ENCODE measurements at regions not wholly inside any gene's neighbourhood (a gene's known extent, or its start where the extent isn't known, plus 50 kb on each side); places are given as distances from the start of the nearest gene placed in this dataset.

- DNase-seq: no peak
- Histone ChIP-seq H3K36me3 (ENCODE audit: control insufficient read depth, insufficient read depth, low read length) (no peaks in the 10 kb centered on the region), H3K4me3 (ENCODE audit: low read length) (no peak overlapping the region), H3K27me3 (ENCODE audit: control insufficient read depth, insufficient read depth, low read length) (no peaks in the 10 kb centered on the region), H3K9me3 (replicated peaks; ENCODE audit: control insufficient read depth, low read depth, low read length) (no peaks in the 10 kb centered on the region), H3K4me1 (ENCODE audit: control insufficient read depth, insufficient read depth, low read length) (no peaks in the 10 kb centered on the region), H3K27ac (ENCODE audit: low read length) (no peak overlapping the region)
- 100% methylated on average over 1 of the region's 3 CpGs for WGBS (ENCODE audit: insufficient coverage)
Observed at GRCh38 chr3:31251083-31251482, 281.6 kb upstream of the STT3B start.

- Histone ChIP-seq H3K27me3 (ENCODE audit: control insufficient read depth, insufficient read depth, low read length) (no peaks in the 10 kb centered on the region), H3K9me3 (replicated peaks; ENCODE audit: control insufficient read depth, low read depth, low read length) (no peaks in the 10 kb centered on the region), H3K4me3 (ENCODE audit: low read length) (no peak overlapping the region), H3K27ac (ENCODE audit: low read length) (no peak overlapping the region), H3K36me3 (ENCODE audit: control insufficient read depth, insufficient read depth, low read length) (no peaks in the 10 kb centered on the region), H3K4me1 (ENCODE audit: control insufficient read depth, insufficient read depth, low read length) (no peaks in the 10 kb centered on the region)
- 87% methylated on average over 2 of the region's 6 CpGs for WGBS (ENCODE audit: insufficient coverage)
- no peak for DNase-seq
Observed at GRCh38 chr3:31252216-31253185, 280.2 kb upstream of the STT3B start.

- Histone ChIP-seq H3K4me3 (ENCODE audit: low read length) (no peak overlapping the region), H3K27ac (ENCODE audit: low read length) (no peak overlapping the region), H3K27me3 (ENCODE audit: control insufficient read depth, insufficient read depth, low read length) (no peaks in the 10 kb centered on the region), H3K9me3 (replicated peaks; ENCODE audit: control insufficient read depth, low read depth, low read length) (no peaks in the 10 kb centered on the region), H3K4me1 (ENCODE audit: control insufficient read depth, insufficient read depth, low read length) (no peaks in the 10 kb centered on the region), H3K36me3 (ENCODE audit: control insufficient read depth, insufficient read depth, low read length) (no peaks in the 10 kb centered on the region)
- WGBS (ENCODE audit: insufficient coverage): no CpG with 5 or more reads among the region's 4 CpGs
- no peak for DNase-seq
Observed at GRCh38 chr3:31253782-31254181, 278.9 kb upstream of the STT3B start.

- H3K36me3 ChIP-seq (ENCODE audit: control insufficient read depth, insufficient read depth, low read length): no peaks in the 10 kb centered on the region
- DNase-seq: no peak
- H3K27ac ChIP-seq (ENCODE audit: low read length): no peak overlapping the region
- H3K9me3 ChIP-seq (replicated peaks; ENCODE audit: control insufficient read depth, low read depth, low read length): peaks cover 2% of the 10 kb centered on the region
- no peaks in the 10 kb centered on the region for H3K4me1 ChIP-seq (ENCODE audit: control insufficient read depth, insufficient read depth, low read length)
- WGBS (ENCODE audit: insufficient coverage): no CpG with 5 or more reads among the region's 3 CpGs
- no peaks in the 10 kb centered on the region for H3K27me3 ChIP-seq (ENCODE audit: control insufficient read depth, insufficient read depth, low read length)
- no peak overlapping the region for H3K4me3 ChIP-seq (ENCODE audit: low read length)
Observed at GRCh38 chr3:31254483-31254882, 278.2 kb upstream of the STT3B start.

GRCh38 chr3:31255007-31255581, 277.6 kb upstream of the STT3B start:
- Histone ChIP-seq H3K4me1 (ENCODE audit: control insufficient read depth, insufficient read depth, low read length) (no peaks in the 10 kb centered on the region), H3K36me3 (ENCODE audit: control insufficient read depth, insufficient read depth, low read length) (no peaks in the 10 kb centered on the region), H3K27me3 (ENCODE audit: control insufficient read depth, insufficient read depth, low read length) (no peaks in the 10 kb centered on the region), H3K4me3 (ENCODE audit: low read length) (no peak overlapping the region), H3K9me3 (replicated peaks; ENCODE audit: control insufficient read depth, low read depth, low read length) (peaks cover 2% of the 10 kb centered on the region), H3K27ac (ENCODE audit: low read length) (no peak overlapping the region)
- 14% methylated on average over 1 of the region's 2 CpGs for WGBS (ENCODE audit: insufficient coverage)
- DNase-seq: no peak

GRCh38 chr3:31262201-31262600, 270.5 kb upstream of the STT3B start:
- no CpG with 5 or more reads among the region's 2 CpGs for WGBS (ENCODE audit: insufficient coverage)
- Histone ChIP-seq H3K27me3 (ENCODE audit: control insufficient read depth, insufficient read depth, low read length) (no peaks in the 10 kb centered on the region), H3K4me1 (ENCODE audit: control insufficient read depth, insufficient read depth, low read length) (no peaks in the 10 kb centered on the region), H3K36me3 (ENCODE audit: control insufficient read depth, insufficient read depth, low read length) (no peaks in the 10 kb centered on the region), H3K27ac (ENCODE audit: low read length) (no peak overlapping the region), H3K4me3 (ENCODE audit: low read length) (no peak overlapping the region), H3K9me3 (replicated peaks; ENCODE audit: control insufficient read depth, low read depth, low read length) (peaks cover 4% of the 10 kb centered on the region)
- DNase-seq: no peak

- H3K27me3 ChIP-seq (ENCODE audit: control insufficient read depth, insufficient read depth, low read length): no peaks in the 10 kb centered on the region
- H3K4me1 ChIP-seq (ENCODE audit: control insufficient read depth, insufficient read depth, low read length): no peaks in the 10 kb centered on the region
- H3K4me3 ChIP-seq (ENCODE audit: low read length): no peak overlapping the region
- WGBS (ENCODE audit: insufficient coverage): no CpG with 5 or more reads among the region's 1 CpG
- H3K36me3 ChIP-seq (ENCODE audit: control insufficient read depth, insufficient read depth, low read length): no peaks in the 10 kb centered on the region
- H3K9me3 ChIP-seq (replicated peaks; ENCODE audit: control insufficient read depth, low read depth, low read length): peaks cover 4% of the 10 kb centered on the region
- H3K27ac ChIP-seq (ENCODE audit: low read length): no peak overlapping the region
- no peak for DNase-seq
Observed at GRCh38 chr3:31263897-31264296, 268.8 kb upstream of the STT3B start.

- WGBS (ENCODE audit: insufficient coverage): no CpG with 5 or more reads among the region's 5 CpGs
- H3K27ac ChIP-seq (ENCODE audit: low read length): no peak overlapping the region
Observed at GRCh38 chr3:31265646-31266428, 266.9 kb upstream of the STT3B start.

GRCh38 chr3:31268868-31269267, 263.9 kb upstream of the STT3B start:
- no peak for DNase-seq
- Histone ChIP-seq H3K4me3 (ENCODE audit: low read length) (no peak overlapping the region), H3K4me1 (ENCODE audit: control insufficient read depth, insufficient read depth, low read length) (no peaks in the 10 kb centered on the region), H3K36me3 (ENCODE audit: control insufficient read depth, insufficient read depth, low read length) (no peaks in the 10 kb centered on the region), H3K27ac (ENCODE audit: low read length) (no peak overlapping the region), H3K9me3 (replicated peaks; ENCODE audit: control insufficient read depth, low read depth, low read length) (no peaks in the 10 kb centered on the region), H3K27me3 (ENCODE audit: control insufficient read depth, insufficient read depth, low read length) (no peaks in the 10 kb centered on the region)
- WGBS (ENCODE audit: insufficient coverage): 98% methylated on average over 4 of the region's 7 CpGs

More at GRCh38 chr3:31265646-31266428, 266.9 kb upstream of the STT3B start:
- DNase-seq: peak; percentile 10
- H3K27me3 ChIP-seq (ENCODE audit: control insufficient read depth, insufficient read depth, low read length): no peaks in the 10 kb centered on the region
- no peaks in the 10 kb centered on the region for H3K36me3 ChIP-seq (ENCODE audit: control insufficient read depth, insufficient read depth, low read length)
- H3K4me1 ChIP-seq (ENCODE audit: control insufficient read depth, insufficient read depth, low read length): no peaks in the 10 kb centered on the region
- no peak overlapping the region for H3K4me3 ChIP-seq (ENCODE audit: low read length)
- peaks cover under 1% of the 10 kb centered on the region for H3K9me3 ChIP-seq (replicated peaks; ENCODE audit: control insufficient read depth, low read depth, low read length)

- DNase-seq: no peak
- no peak overlapping the region for H3K27ac ChIP-seq (ENCODE audit: low read length)
- H3K4me1 ChIP-seq (ENCODE audit: control insufficient read depth, insufficient read depth, low read length): no peaks in the 10 kb centered on the region
- H3K27me3 ChIP-seq (ENCODE audit: control insufficient read depth, insufficient read depth, low read length): no peaks in the 10 kb centered on the region
- no peaks in the 10 kb centered on the region for H3K9me3 ChIP-seq (replicated peaks; ENCODE audit: control insufficient read depth, low read depth, low read length)
- H3K4me3 ChIP-seq (ENCODE audit: low read length): no peak overlapping the region
- H3K36me3 ChIP-seq (ENCODE audit: control insufficient read depth, insufficient read depth, low read length): no peaks in the 10 kb centered on the region
Observed at GRCh38 chr3:31270010-31270409, 262.7 kb upstream of the STT3B start.

Measured in muscle of leg (tissue), 3 donors.